SU-DHL-6 (cell line): ENCODE measurements at regions not wholly inside any gene's neighbourhood (a gene's known extent, or its start where the extent isn't known, plus 50 kb on each side); places are given as distances from the start of the nearest gene placed in this dataset.

ENCODE experiments used
- EZH2phosphoT487 ChIP-seq: fragments of 200-600 bp; sonication (generic), shearing (Covaris generic); conservative IDR thresholded peaks from 2 replicates; pipeline ENCODE4 v1.6.1; 2018; ENCODE audit warnings: mild to moderate bottlenecking, antibody characterized with exemption, low read length, moderate library complexity, mixed read lengths
- TF ChIP-seq, protein P1 (sequence below): fragments of 200-600 bp; sonication (generic); IDR thresholded peaks from one replicate; pipeline ENCODE4 v1.5.1; 2017; ENCODE audit warnings: antibody characterized with exemption, mild to moderate bottlenecking, low read length, moderate library complexity; ENCODE audit not compliant: insufficient read depth, poor library complexity, severe bottlenecking

DNA sequence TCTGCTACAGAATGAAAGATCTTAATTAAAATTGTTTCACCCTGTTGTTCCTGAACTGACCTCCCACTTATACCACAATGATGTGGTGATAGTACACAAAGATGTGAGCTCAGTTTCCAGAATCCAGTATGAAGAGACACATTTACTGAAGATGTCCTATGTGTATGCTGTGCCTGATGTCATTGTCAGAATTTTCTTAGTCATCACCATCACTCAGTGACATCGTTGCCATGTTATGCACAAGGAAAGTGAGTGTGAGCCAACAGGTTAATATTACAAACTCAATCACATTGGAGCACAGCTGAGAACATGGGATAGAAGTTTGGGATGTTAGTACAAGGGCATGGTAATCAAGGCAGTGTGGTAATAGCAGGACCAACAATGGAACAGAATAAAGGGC, 199.7 kb upstream of the CHRNA7 start:
- TF ChIP-seq, protein P1, sequence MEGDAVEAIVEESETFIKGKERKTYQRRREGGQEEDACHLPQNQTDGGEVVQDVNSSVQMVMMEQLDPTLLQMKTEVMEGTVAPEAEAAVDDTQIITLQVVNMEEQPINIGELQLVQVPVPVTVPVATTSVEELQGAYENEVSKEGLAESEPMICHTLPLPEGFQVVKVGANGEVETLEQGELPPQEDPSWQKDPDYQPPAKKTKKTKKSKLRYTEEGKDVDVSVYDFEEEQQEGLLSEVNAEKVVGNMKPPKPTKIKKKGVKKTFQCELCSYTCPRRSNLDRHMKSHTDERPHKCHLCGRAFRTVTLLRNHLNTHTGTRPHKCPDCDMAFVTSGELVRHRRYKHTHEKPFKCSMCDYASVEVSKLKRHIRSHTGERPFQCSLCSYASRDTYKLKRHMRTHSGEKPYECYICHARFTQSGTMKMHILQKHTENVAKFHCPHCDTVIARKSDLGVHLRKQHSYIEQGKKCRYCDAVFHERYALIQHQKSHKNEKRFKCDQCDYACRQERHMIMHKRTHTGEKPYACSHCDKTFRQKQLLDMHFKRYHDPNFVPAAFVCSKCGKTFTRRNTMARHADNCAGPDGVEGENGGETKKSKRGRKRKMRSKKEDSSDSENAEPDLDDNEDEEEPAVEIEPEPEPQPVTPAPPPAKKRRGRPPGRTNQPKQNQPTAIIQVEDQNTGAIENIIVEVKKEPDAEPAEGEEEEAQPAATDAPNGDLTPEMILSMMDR: no peak
- TF ChIP-seq EZH2phosphoT487: no peak
